GM21515 (cell line): ENCODE measurements at regions not wholly inside any gene's neighbourhood (a gene's known extent, or its start where the extent isn't known, plus 50 kb on each side); places are given as distances from the start of the nearest gene placed in this dataset.

Source experiments
- ATAC-seq: cut with Tn5 transposase; IDR thresholded peaks from one replicate; pipeline ENCODE4 v1.9.1; 2021; ENCODE audit not compliant: unreplicated experiment

DNA sequence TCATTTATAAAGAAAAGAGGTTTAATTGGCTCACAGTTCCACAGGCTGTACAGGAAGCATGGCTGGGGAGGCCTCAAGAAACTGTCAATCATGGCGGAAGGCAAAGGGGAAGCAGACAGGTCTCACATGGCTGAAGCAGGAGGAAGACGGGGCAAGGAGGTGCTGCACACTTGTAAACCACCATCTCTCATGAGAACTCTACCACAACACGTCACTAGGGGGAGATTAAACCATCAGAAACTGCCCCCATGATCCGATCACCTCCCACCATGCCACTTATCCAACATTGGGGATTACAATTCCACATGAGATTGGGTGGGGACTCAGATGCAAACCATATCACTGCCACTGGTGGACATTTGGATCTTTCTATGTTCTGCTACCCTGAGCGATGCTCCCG lies 351.4 kb downstream of the NPHP4 start:
- no peak for ATAC-seq

DNA sequence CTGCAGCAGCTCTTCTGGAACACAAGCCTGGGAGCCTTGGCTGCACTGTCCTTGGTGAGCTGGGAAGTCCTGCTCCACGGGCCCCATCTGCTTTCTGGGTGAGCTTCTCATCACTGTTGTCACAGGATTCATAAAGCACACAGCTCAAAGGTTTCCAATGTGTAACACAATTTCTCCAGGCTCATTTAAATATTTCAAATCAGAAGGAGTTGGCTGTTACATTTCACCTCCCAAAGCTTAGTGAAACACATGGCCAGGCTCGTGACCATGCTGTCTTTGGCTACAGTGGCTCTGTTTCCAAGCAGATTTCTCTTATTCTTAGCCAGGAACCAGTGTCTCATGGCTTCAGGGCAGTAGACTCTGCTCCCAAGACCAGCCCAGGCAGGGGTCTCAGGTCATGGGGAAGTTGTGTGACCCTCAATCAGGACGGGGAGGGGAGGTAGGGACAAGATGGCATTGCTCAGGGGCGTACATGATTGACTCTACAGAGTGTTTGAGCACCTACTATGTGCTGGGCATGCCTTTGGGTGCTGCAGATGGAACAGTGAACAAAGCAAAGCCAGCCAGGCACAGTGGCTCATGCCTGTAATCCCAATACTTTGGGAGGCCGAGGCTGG lies 353.0 kb downstream of the NPHP4 start:
- ATAC-seq: no peak

DNA sequence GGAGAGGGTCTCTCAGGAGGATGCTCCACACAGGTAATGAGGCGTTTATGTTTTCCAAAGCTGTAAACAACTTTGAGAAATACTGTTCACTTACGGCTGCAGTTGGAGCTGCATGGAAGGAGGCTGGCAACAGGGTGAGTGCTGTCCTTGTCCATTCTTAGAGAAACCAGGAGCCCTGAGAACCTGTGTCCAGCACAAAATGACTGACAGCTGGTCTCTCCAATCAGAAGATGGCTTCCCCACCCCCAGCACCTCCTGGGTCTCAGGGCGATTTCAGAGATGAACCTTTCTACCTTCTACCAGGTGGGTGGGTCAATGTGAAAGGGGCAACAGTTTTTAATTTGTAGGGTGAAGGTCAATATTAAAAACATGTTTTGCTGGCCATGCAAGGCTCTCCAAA lies 353.6 kb downstream of the NPHP4 start:
- ATAC-seq: no peak

DNA sequence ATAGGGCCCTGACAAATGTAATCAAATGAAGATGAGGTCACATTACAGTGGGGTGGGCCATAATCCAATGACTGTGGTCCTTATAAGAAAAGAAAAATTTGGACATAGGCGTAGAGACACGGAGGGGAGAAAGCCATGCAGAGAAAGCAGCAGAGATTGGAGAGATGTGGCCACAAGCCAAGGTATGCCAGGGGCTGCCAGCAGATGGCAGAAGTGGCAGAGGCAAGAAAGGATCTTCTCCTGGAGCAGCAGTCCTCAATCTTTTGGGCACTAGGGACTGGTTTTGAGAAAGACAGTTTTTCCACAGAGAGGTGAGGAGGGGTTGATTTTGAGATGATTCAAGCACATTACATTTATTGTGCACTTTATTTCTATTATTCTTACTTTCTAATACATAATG lies 355.1 kb downstream of the NPHP4 start:
- ATAC-seq: no peak

DNA sequence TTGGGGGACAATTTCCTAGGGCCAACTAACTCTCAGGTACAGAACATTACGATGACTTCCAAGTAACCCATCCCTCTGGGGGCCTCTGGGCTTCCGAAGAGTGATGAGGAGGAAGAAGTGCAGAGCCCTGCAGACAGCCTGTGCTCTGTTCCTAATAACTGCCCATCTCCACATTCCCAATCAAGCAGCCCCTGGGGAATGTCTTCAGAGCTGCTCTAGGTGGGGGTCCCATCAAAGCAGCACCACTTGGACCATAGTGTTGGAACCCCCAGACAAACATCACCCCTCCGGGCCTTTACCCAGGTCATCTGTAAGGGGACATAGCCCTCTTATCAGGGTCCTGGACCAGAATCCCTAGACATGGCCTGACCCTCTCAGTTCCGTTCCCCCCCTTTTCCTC lies 357.3 kb downstream of the NPHP4 start:
- ATAC-seq: no peak

DNA sequence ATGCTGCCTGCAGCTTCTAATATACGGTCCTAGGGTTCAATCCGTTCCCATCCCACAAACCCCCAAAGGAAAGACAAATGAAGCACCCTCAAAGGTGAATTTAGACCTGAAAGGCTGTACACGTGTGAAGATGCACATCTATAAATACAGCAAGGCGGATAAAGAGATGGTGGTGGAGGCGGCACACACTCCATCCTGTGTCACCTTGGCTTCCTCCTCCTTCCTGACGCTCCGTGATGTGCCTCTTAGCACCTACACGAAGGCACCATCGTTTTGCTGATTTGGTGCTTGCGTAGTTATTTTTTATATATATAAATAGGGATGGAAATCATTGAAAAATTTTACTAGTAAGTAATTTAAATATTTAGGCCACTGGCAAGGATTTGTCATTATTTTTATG lies 359.4 kb downstream of the NPHP4 start:
- ATAC-seq: no peak

DNA sequence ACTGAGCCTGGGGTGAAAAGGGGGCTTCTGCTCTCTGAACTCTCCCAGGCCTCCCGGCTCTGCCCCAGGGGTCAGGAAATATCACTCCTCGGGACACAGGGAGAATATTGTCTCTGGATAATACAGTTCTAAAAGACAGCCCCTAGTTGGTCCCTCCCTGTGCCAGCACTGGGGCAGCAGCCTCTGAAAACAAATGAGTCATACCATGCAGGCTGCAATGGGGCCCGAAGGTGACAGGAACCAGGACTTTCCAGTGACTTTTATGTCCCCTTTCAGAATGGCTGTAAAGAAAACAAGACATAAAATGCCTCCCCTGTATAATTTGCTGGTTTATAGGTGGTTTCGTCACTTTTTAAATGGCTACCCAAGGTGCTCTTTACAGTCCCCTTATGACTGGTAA lies 360.0 kb downstream of the NPHP4 start:
- no peak for ATAC-seq

DNA sequence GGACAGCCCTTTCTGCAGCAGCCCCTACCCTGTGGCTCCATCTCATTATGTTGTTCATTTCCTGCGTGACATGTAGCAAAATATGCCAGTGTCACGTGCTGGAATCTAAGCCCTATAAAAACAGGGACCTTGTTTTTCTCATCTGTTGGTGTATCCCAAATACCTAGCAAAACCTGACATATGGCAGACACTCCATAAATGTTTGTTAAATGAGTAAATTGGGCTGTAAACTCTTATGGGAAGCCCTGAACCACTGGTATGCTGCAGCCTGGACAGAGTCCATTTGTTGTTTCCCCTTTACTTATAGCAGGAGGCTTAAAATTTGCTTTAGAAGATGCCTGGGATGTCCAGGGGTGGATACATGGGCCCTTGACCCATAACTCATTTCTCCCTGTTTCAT lies 363.8 kb downstream of the NPHP4 start:
- ATAC-seq: no peak

DNA sequence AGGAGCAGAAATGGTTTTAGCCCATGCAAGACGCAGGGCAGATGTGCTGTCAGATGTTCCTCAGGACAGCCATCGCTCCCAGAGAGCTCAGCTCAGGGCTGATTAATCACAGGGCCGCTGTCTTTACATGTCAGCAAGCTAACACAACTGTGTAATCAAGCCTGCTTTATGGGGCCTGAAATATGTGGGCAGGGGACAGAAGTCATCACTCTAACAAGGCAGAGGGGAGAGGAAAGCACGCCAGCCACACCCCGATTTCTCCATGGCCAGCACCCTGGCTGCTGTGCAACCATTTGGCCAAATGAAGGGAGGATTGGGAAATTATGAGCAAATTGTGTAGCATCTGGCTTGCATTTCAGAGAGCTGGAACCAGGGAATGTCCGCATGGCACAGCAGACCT lies 368.8 kb downstream of the NPHP4 start:
- ATAC-seq: no peak

DNA sequence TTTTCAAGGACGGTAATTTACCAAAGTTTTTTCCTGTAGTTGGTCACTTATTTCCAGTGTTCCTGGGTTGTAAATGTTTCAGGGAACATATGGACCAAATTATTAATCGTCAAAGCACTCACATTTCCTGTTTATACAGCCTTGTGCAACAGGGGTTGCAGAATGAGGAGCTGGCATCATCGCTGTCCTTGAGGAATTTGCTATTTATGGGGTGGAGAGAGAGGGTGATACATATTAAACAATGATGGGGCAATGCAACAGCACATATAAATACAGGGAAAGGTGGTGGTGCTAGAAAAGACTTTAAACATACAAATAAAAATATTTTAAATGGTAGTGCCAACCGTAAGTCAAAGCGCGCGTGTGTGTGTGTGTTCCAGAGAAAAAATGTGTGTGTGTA lies 369.8 kb downstream of the NPHP4 start:
- ATAC-seq: no peak

DNA sequence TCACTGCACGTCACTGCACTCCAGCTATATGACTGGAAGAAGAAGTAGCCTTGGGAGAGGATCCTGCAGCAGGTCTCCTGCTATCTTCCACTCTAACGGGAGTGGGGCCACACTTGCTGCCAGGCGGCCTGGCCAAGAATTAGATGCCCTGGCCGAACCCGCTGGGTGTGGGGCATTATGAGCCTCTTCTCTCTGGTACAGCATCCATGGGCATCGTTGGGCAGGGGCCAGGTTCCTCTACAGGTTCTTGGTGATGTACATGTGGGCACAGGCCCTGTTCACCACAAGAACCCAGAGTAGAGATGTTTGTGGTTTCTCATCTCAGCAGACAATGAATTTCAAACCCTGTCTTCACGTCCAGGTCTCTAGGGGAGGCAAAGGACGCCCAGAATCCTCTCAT lies 370.5 kb downstream of the NPHP4 start:
- no peak for ATAC-seq

DNA sequence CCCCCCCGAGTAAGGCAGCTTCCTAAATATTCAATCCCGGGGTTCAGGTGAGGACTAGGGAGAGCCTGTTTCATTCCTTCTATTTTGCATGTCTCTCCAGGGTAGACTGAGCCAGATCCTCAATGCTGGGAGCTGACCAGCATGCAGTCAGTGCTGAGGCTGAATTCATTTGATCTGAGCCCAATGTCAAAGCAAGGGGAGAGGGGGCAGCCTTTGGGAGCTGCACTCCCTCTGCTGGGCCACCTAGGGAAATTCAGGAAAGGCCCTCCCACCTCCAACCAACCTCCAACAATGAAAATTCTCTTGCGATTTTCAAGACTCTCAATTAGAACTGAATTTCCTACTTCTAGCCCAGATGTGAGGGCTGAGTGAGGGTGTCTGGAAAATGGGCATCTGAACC lies 371.2 kb downstream of the NPHP4 start:
- ATAC-seq: no peak

DNA sequence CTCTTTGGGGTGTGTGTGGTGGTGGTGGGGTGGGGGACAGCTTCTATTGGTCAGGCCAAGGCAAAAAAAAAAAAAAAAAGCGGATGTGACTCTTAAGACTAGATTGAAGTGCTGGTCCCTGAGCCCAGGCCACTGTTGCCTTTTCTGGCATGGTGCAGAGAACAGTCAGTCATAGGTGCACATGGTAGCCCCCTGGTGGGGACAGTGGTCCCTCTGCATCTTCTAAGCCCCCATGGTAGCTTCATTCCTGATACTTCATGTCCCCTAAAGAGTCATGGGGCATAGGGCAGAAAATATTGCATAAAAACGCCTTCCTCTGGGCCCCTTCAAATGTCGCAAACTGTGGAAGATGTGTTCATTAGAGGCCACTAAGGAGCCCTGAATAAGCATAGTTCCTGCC lies 371.8 kb downstream of the NPHP4 start:
- no peak for ATAC-seq

DNA sequence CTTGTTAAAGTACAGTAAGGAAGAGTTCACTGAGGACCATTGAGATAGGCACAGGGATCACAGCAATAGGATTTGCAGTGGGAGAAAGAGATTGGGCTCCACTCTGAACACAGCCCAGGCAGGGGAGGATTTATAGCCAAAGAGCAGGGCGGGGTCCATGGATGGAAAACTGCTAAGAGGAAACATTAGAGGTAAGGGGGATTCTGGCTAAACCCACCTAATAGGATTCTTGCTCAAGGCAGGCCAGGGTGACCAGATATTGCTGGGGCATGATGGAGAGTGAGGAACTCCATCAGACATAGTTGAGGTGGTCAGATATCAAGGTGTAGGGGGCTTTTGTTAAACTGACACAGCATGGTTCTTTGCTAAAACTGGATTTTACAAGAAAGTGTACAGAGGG lies 372.8 kb downstream of the NPHP4 start:
- no peak for ATAC-seq

DNA sequence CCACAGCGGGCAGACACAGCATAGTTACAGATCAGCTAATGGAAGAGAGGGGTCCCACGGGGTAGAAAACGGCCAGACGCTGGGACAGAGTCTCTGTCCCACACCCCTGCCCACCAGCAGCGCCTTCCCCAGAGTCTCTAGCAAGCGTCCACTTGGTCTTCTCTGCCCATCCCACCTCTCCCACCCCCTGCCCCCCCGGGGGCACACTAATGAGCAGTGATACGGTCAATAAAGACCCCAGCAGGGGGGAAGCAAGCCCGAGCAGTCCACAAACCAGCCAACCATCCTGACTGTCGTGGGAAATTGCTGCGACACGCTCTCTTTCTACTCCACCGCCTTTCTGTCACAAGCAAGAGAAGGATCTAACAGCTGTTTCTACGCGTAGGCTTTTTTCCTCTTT lies 374.7 kb downstream of the NPHP4 start:
- no peak for ATAC-seq

DNA sequence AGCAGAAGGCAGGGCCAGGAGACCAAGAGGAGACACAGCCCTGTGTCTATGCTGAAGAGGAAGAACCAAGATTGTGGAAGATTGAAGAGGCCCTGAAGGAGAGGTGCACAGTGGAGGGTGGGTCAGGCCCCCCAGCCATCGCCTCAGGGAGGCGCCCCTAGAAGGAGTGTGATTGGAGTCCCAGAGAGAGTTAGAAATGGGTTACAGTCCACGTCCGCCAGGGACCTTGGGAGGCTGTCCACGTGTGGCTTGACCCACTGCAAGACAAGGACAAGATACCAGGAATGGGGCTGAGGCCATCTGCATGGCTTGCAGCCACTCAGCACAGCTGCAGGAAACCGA lies 375.1 kb downstream of the NPHP4 start:
- no peak for ATAC-seq

DNA sequence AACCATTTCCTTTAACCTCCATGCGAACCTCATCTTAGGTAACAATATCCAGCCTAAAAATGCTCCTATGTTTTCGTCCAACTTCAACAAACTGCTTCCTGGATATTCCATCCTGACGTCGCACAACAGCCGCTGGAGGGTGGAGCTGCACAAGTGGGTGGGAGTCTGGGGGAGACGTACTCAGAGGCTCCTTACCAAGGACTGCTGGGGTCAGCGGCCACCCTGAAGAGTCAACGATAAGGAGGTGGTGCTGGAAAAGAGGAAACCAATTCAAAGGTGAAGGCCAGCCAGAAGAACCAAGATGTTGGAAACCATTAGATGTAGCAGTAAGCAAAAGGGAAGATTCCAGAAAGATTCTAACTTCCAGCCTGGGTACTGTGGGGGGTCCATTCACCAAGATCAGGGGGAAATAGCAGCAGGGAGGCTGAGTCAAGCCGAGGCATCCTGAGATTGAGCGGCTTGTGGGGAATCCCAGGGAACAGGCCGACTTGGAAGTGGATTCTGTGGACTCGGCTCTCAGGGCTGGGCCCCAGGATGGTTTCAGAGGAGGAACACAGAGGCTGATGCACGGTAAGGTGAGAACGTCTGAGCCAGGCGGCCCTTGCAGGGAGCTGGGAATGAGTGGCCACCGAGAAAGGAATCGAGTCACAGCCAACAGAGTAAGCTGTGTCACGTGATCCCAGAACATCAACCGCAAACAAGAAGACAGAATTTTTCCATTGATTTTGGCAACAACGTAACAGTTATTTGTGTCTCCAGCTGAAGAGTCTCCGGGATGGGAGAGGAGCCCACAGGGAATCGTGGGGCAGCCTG lies 375.7 kb downstream of the NPHP4 start:
- ATAC-seq: no peak

DNA sequence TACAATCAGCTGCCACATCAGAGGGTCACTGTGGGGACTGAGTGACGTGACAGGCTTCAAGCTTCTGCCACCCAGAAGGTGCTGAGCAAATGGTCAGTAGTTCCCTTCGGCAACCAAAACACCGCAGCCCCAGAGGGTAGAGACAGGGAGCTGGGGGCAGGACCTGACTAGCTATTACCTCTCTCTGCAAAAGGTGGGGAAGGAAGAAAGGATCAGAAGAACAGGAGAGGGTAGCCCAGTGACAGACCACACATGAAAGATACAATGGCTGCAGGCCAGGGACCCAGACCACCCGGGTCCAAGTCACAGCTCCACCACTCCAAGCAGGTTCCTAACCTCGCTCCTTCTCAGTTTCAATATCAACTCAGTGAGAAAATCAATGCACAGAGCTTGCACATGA lies 377.1 kb downstream of the NPHP4 start:
- no peak for ATAC-seq

DNA sequence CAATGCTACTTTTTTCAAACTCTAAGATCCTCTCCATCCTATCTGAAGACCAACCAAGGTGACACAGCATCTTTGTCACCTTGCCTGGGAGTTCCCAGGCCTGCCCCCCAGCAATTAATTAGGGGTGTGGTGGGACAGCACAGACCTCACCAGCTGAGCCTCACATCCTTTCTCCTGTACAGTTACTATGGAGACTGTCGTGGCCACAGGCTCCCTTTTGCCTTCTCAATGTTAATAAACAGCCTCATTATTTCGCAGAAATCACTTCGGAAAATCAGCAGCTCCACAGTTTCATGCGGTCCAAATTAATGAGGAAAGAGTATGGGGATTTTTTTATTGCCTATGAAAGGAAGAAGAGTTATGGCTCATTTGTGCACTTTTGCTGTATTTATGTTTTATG lies 378.3 kb downstream of the NPHP4 start:
- ATAC-seq: no peak

DNA sequence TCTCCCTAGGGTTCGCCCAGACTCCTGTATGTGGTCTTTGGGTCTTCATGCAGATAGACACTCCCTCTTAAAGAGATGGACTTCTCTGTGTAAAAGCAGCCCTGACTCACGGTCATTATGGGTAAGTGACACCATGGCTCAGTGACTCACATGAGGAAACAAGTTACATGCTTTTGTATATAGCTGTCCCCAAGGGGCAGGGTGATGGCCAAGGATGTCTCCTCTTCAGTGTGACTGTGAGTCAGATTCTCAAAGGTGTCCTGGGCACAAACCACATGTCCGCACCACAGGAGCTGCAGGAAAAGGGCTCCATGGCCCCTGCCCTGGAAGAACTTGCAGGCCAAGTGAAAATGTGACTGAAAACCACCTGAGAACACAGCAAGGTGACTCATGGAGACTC lies 380.4 kb downstream of the NPHP4 start:
- ATAC-seq: no peak

DNA sequence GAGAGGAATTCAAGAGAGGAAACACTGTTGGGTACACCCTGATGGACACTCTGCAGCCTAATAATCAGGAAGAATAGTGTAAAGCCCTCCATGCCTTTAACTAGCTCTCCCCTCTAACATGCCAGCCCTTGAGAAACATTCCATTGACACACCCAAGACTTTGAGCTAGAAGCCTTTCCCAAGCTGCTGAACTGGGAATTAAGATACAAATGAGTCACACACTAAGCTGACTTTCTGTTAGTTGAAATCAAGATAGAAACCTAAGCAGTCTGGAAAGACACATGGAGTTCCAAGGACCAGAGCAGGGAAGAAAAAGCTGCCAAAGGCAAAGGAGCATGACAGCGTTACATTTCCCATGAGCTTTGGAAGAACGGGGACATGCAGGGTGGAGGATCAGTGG lies 380.8 kb downstream of the NPHP4 start:
- ATAC-seq: no peak

DNA sequence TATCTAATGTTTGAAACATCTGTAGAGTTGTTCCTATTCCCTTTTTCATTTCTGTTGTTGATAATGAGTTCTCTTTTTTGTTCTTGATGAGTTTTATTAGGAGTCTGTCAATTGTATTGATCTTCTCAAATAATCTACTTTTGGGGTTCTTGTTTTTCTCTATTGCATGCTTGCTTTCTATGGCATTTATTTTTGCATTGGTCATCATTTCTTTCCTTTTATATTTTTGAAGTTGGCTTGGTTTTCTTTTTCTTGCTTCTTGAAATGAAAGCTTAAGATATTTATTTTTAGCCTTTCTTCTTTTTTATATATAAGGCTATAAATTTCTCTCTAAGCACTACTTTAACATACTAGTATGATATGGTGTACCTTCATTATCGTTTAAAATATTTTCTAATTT lies 381.8 kb downstream of the NPHP4 start:
- no peak for ATAC-seq
